Mucosa of rectum (tissue), 2 donors: ENCODE measurements at regions not wholly inside any gene's neighbourhood (a gene's known extent, or its start where the extent isn't known, plus 50 kb on each side); places are given as distances from the start of the nearest gene placed in this dataset.

Source experiments
- H3K27ac ChIP-seq, 2 donors: one replicate each; pipeline ENCODE4 v1.7.0; 2013; ENCODE audit warnings: inconsistent platforms in 2 of 2, low read depth in 2 of 2, low read length in 2 of 2
- H3K27me3 ChIP-seq, 2 donors: one replicate each; pipeline ENCODE4 v1.7.0; 2013; ENCODE audit warnings: low read length in 2 of 2; ENCODE audit not compliant: control insufficient read depth in 2 of 2, insufficient read depth in 2 of 2
- H3K36me3 ChIP-seq, 2 donors: one replicate each; pipeline ENCODE4 v1.7.0; 2013; ENCODE audit warnings: low read length in 2 of 2; ENCODE audit not compliant: control insufficient read depth in 2 of 2, insufficient read depth in 2 of 2
- H3K4me1 ChIP-seq, 2 donors: one replicate each; pipeline ENCODE4 v1.7.0; 2013; ENCODE audit warnings: low read length in 2 of 2, mild to moderate bottlenecking in 1 of 2; ENCODE audit not compliant: control insufficient read depth in 2 of 2, insufficient read depth in 2 of 2
- H3K4me3 ChIP-seq, 2 donors: one replicate each; pipeline ENCODE4 v1.7.0; 2013; ENCODE audit warnings: low read length in 2 of 2
- H3K9ac ChIP-seq, 2 donors: one replicate each; pipeline ENCODE4 v1.7.0; 2013; ENCODE audit warnings: low read length in 2 of 2, low read depth in 1 of 2, mild to moderate bottlenecking in 1 of 2
- H3K9me3 ChIP-seq, 2 donors: one replicate each; pipeline ENCODE4 v1.7.0; 2013; ENCODE audit warnings: low read length in 2 of 2; ENCODE audit not compliant: control insufficient read depth in 2 of 2
- donor health status: healthy.
- donor health status: Normal muscosa, but diverticular disease.

GRCh38 chr11:109894242-109894641 is 198.9 kb upstream of the ZC3H12C start:
- Histone ChIP-seq H3K4me3 (no peak overlapping the region), H3K36me3 (no peaks in the 10 kb centered on the region), H3K27ac (no peak overlapping the region), H3K9me3 (no peaks in the 10 kb centered on the region), H3K9ac (no peak overlapping the region), H3K4me1 (no peaks in the 10 kb centered on the region), H3K27me3 (no peaks in the 10 kb centered on the region)

DNA sequence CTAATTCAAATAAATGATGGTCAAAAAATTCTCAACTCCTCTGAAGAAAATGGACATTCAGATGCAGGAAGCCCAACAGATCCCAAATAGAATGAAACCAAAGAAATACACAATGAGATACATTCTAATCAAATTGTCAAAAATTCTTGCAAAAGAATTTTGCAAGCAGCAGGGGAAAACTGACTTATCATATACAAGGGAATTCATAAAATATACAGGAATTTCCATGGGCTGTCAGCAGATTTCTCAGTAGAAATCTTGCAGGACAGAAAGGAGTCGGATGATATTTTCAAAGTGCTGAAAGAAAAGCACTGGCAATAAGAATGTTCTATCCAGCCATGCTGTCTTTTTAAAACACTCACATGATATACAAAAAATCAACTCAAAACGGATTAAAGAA is 194.6 kb upstream of the ZC3H12C start:
- Histone ChIP-seq H3K9ac (no peak overlapping the region), H3K4me3 (no peak overlapping the region), H3K9me3 (no peaks in the 10 kb centered on the region), H3K4me1 (no peaks in the 10 kb centered on the region), H3K27me3 (no peaks in the 10 kb centered on the region), H3K36me3 (no peaks in the 10 kb centered on the region), H3K27ac (no peak overlapping the region)

GRCh38 chr11:109902764-109903433 is 190.3 kb upstream of the ZC3H12C start:
- H3K4me3 ChIP-seq: no peak overlapping the region
- H3K4me1 ChIP-seq: no peaks in the 10 kb centered on the region
- H3K27ac ChIP-seq: no peak overlapping the region
- no peaks in the 10 kb centered on the region for H3K36me3 ChIP-seq
- H3K9me3 ChIP-seq: no peaks in the 10 kb centered on the region
- no peak overlapping the region for H3K9ac ChIP-seq
- H3K27me3 ChIP-seq: no peaks in the 10 kb centered on the region

- no peaks in the 10 kb centered on the region for H3K9me3 ChIP-seq
- H3K4me1 ChIP-seq: no peaks in the 10 kb centered on the region
- no peaks in the 10 kb centered on the region for H3K27me3 ChIP-seq
These were observed 181.7 kb upstream of the ZC3H12C start for GRCh38 chr11:109911488-109911887.

GRCh38 chr11:109914038-109914437 is 179.2 kb upstream of the ZC3H12C start:
- Histone ChIP-seq H3K9ac (no peak overlapping the region), H3K4me3 (no peak overlapping the region), H3K36me3 (no peaks in the 10 kb centered on the region), H3K27ac (no peak overlapping the region), H3K27me3 (no peaks in the 10 kb centered on the region), H3K4me1 (no peaks in the 10 kb centered on the region), H3K9me3 (no peaks in the 10 kb centered on the region)

More at GRCh38 chr11:109911488-109911887, 181.7 kb upstream of the ZC3H12C start:
- Histone ChIP-seq H3K9ac (no peak overlapping the region), H3K4me3 (no peak overlapping the region), H3K36me3 (no peaks in the 10 kb centered on the region), H3K27ac (no peak overlapping the region)

DNA sequence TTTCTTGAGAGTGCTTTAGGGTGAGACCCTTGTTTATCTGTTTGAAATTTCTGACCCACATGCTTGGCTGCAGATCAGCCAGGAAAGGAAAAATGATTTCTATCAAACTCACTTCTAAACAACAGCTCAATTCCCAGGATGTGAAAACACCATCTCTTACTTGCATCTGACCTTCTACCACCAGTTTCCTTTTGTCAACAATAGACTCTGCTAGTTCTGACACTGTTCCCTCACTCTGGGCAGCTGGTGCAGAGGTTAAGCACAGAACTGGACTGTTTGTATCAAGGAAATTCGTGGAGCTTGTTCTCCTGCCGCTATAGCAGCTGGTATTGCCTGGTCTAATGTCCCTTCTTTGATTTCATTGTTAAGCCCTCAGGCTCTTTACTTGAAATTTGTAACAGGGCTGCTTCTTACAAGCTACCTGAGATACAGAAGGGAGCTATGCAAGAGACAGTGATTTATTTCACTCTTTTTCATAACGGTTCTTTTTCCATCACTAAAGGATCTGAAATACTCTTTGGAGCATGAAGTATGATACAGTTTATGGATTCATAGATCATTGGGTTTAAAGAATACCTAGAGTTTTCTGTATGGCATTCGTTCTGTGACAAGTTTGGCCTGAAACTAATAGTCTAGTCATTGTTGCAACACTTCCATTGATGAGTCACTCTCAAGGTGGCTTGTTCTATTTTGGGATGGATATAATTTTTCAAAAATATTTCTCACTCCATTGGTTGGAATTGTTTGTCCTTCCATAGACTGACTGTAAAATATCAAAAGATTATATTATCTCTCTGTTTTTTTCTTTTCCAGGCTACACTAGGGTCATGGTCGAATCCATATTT is 178.2 kb upstream of the ZC3H12C start:
- H3K9me3 ChIP-seq: no peaks in the 10 kb centered on the region
- H3K9ac ChIP-seq: no peak overlapping the region
- H3K4me3 ChIP-seq: no peak overlapping the region
- H3K36me3 ChIP-seq: no peaks in the 10 kb centered on the region
- no peak overlapping the region for H3K27ac ChIP-seq
- H3K27me3 ChIP-seq: no peaks in the 10 kb centered on the region
- no peaks in the 10 kb centered on the region for H3K4me1 ChIP-seq

GRCh38 chr11:109926941-109927340 is 166.3 kb upstream of the ZC3H12C start:
- H3K27me3 ChIP-seq: no peaks in the 10 kb centered on the region

DNA sequence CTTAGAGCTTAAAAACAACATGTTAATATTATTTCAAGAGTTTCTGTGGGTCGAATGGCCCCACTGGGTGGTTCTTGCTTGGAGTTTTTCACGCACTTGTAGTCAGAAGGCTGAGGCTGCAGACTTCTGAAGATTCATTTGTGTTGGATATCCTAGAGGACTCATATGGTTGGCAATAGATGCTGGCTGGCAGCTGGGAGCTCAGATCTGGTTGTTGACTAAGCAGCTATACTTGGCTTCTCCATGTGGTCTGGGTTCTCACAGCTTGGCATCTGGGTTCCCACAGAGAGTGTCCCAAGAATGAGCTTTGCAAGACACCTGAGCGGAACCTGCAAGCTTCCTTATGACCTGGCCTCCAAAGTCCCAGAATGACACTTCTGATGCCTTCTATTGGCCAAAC is 163.9 kb upstream of the ZC3H12C start:
- Histone ChIP-seq H3K9me3 (no peaks in the 10 kb centered on the region), H3K27me3 (no peaks in the 10 kb centered on the region), H3K4me1 (no peaks in the 10 kb centered on the region), H3K9ac (no peak overlapping the region), H3K27ac (no peak overlapping the region), H3K4me3 (no peak overlapping the region), H3K36me3 (no peaks in the 10 kb centered on the region)

More at GRCh38 chr11:109926941-109927340, 166.3 kb upstream of the ZC3H12C start:
- Histone ChIP-seq H3K9ac (no peak overlapping the region), H3K9me3 (no peaks in the 10 kb centered on the region), H3K4me3 (no peak overlapping the region), H3K36me3 (no peaks in the 10 kb centered on the region), H3K4me1 (no peaks in the 10 kb centered on the region), H3K27ac (no peak overlapping the region)

DNA sequence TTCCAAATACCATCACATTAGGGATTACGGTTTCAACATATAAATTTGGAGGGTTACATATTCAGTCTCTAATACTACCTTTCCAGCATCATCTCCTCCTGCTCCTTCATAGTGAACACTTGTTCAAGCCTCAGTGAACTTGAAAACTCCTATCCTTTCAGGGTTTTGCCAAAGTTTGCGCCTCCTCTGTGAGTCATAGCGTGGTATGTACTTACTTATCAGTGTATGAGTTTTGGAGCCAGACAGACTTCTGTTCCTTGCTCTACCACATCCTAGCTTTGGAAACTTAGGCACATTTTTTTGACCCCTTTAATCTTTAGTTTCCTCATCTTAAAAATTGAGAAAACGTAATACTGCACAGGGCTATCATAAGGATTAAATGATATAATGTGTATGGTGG is 160.1 kb upstream of the ZC3H12C start:
- no peaks in the 10 kb centered on the region for H3K36me3 ChIP-seq
- H3K4me1 ChIP-seq: no peaks in the 10 kb centered on the region
- H3K9ac ChIP-seq: no peak overlapping the region
- no peak overlapping the region for H3K27ac ChIP-seq
- H3K27me3 ChIP-seq: no peaks in the 10 kb centered on the region
- no peak overlapping the region for H3K4me3 ChIP-seq
- no peaks in the 10 kb centered on the region for H3K9me3 ChIP-seq

DNA sequence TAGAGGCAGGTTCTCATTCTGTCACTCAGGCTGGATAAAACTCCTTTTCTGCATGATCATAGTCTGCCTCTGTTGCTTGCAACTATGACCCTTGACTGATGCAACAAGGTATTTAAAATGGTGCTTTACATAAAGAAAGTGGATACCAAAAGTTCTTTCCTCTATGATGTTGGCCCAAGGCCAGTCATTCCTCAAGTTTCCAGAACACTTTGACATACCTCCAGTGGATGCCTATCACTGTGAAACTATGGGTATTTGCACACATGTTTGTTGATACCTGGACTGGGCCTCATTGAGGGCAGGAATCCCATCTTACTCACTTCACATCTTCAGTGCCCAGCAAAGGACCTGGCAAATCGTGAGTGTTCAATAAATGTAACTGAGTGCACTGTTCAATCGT is 159.0 kb upstream of the ZC3H12C start:
- no peak overlapping the region for H3K4me3 ChIP-seq

More for the DNA sequence above, 159.0 kb upstream of the ZC3H12C start:
- Histone ChIP-seq H3K27ac (no peak overlapping the region), H3K27me3 (no peaks in the 10 kb centered on the region), H3K9ac (no peak overlapping the region), H3K36me3 (no peaks in the 10 kb centered on the region), H3K9me3 (no peaks in the 10 kb centered on the region), H3K4me1 (no peaks in the 10 kb centered on the region)
